Liver (tissue), 8 donors: ENCODE measurements at regions not wholly inside any gene's neighbourhood (a gene's known extent, or its start where the extent isn't known, plus 50 kb on each side); places are given as distances from the start of the nearest gene placed in this dataset.

Experiments
- DNase-seq: peaks from one replicate; pipeline ENCODE4 v3.0.0-alpha.2; 2017; ENCODE audit warnings: low spot score
- H3K27ac ChIP-seq, 2 donors: one replicate each; pipeline ENCODE4 v1.7.0; 2013; ENCODE audit warnings: inconsistent platforms in 2 of 2, low read length in 2 of 2, control low read depth in 1 of 2, low read depth in 1 of 2, mild to moderate bottlenecking in 1 of 2
- H3K27me3 ChIP-seq, 4 donors: one replicate each; pipeline versions ENCODE4 v1.6.1 to v1.7.0; 2013; ENCODE audit warnings: low read length in 3 of 4, inconsistent platforms in 1 of 4, mild to moderate bottlenecking in 1 of 4, moderate library complexity in 1 of 4; ENCODE audit not compliant: control insufficient read depth in 4 of 4, insufficient read depth in 4 of 4
- H3K36me3 ChIP-seq, 4 donors: one replicate each; pipeline versions ENCODE4 v1.6.1 to v1.7.0; 2013; ENCODE audit warnings: low read length in 3 of 4, mild to moderate bottlenecking in 3 of 4, low read depth in 1 of 4, moderate library complexity in 1 of 4; ENCODE audit not compliant: control insufficient read depth in 4 of 4, insufficient read depth in 3 of 4
- H3K4me1 ChIP-seq, 4 donors: one replicate each; pipeline versions ENCODE4 v1.6.1 to v1.7.0; 2013; ENCODE audit warnings: low read length in 3 of 4, mild to moderate bottlenecking in 3 of 4, moderate library complexity in 1 of 4; ENCODE audit not compliant: control insufficient read depth in 4 of 4, insufficient read depth in 4 of 4
- H3K4me3 ChIP-seq, 3 donors: one replicate each; pipeline versions ENCODE4 v1.6.1 to v1.7.0; 2013; ENCODE audit warnings: low read length in 3 of 3, control low read depth in 1 of 3, low read depth in 1 of 3, mild to moderate bottlenecking in 1 of 3
- H3K9ac ChIP-seq, 2 donors: one replicate each; pipeline ENCODE4 v1.7.0; 2013; ENCODE audit warnings: low read length in 2 of 2, mild to moderate bottlenecking in 2 of 2, moderate library complexity in 2 of 2, control low read depth in 1 of 2, low read depth in 1 of 2
- H3K9me3 ChIP-seq, 4 donors: one replicate each; pipeline versions ENCODE4 v1.6.1 to v1.7.0; 2013; ENCODE audit warnings: low read length in 3 of 4; ENCODE audit not compliant: control insufficient read depth in 4 of 4
- ATF3 ChIP-seq: IDR thresholded peaks from 2 replicates; pipeline ENCODE4 v1.6.1; 2016; ENCODE audit warnings: antibody characterized with exemption
- CTCF ChIP-seq: fragments of 150-350 bp; IDR thresholded peaks from 2 replicates; pipeline ENCODE4 v1.5.1; 2017; ENCODE audit warnings: improper control_type of control experiment, low read depth, low read length; ENCODE audit not compliant: missing input control
- EGR1 ChIP-seq, 2 donors: IDR thresholded peaks; 2 replicates each; pipeline ENCODE4 v1.6.1; 2016 to 2018; ENCODE audit warnings: antibody characterized with exemption in 2 of 2, low read depth in 2 of 2
- FOXA1 ChIP-seq: IDR thresholded peaks from 2 replicates; pipeline ENCODE4 v1.6.1; 2016; ENCODE audit warnings: antibody characterized with exemption
- FOXA2 ChIP-seq: IDR thresholded peaks from 2 replicates; pipeline ENCODE4 v1.6.1; 2016; ENCODE audit warnings: antibody characterized with exemption
- GABPA ChIP-seq, 2 donors: IDR thresholded peaks in 1 of 2; conservative IDR thresholded peaks in 1 of 2; 2 replicates each; pipeline ENCODE4 v1.6.1; 2016; ENCODE audit warnings: antibody characterized with exemption in 2 of 2, mild to moderate bottlenecking in 1 of 2, moderate library complexity in 1 of 2
- HNF4A ChIP-seq, 2 donors: conservative IDR thresholded peaks; 2 replicates each; pipeline ENCODE4 v1.6.1; 2016; ENCODE audit warnings: antibody characterized with exemption in 2 of 2, mild to moderate bottlenecking in 2 of 2
- HNF4G ChIP-seq: IDR thresholded peaks from 2 replicates; pipeline ENCODE4 v1.6.1; 2016; ENCODE audit warnings: antibody characterized with exemption
- JUND ChIP-seq, 2 donors: IDR thresholded peaks; 2 replicates each; pipeline ENCODE4 v1.6.1; 2016; ENCODE audit warnings: antibody characterized with exemption in 2 of 2
- NR2F2 ChIP-seq: IDR thresholded peaks from 2 replicates; pipeline ENCODE4 v1.6.1; 2016; ENCODE audit warnings: antibody characterized with exemption
- RAD21 ChIP-seq, 2 donors: IDR thresholded peaks; 2 replicates each; pipeline ENCODE4 v1.6.1; 2016; ENCODE audit warnings: antibody characterized with exemption in 2 of 2, mild to moderate bottlenecking in 2 of 2
- REST ChIP-seq: IDR thresholded peaks from 2 replicates; pipeline ENCODE4 v1.6.1; 2016; ENCODE audit warnings: antibody characterized with exemption, mild to moderate bottlenecking
- RXRA ChIP-seq, 2 donors: IDR thresholded peaks; 2 replicates each; pipeline ENCODE4 v1.6.1; 2017 to 2018; ENCODE audit warnings: antibody characterized with exemption in 2 of 2, mild to moderate bottlenecking in 1 of 2
- SP1 ChIP-seq: IDR thresholded peaks from 2 replicates; pipeline ENCODE4 v1.6.1; 2018; ENCODE audit warnings: antibody characterized with exemption, mild to moderate bottlenecking
- TAF1 ChIP-seq: conservative IDR thresholded peaks from 2 replicates; pipeline ENCODE4 v1.6.1; 2016; ENCODE audit warnings: antibody characterized with exemption, mild to moderate bottlenecking
- YY1 ChIP-seq: IDR thresholded peaks from 2 replicates; pipeline ENCODE4 v1.6.1; 2016; ENCODE audit warnings: antibody characterized with exemption, mild to moderate bottlenecking
- ZBTB33 ChIP-seq: IDR thresholded peaks from 2 replicates; pipeline ENCODE4 v1.6.1; 2016; ENCODE audit warnings: antibody characterized with exemption
- WGBS: extraction: QIAGEN DNeasy Blood & Tissue Kit; methylation state at CpG from one replicate; pipeline ENCODE4 v1.1.7; 2013; 5-methylcytosine and 5-hydroxymethylcytosine counted together
- donor health status: healthy.
- donor health status: healthy.
- donor health status: healthy.
- donor health status: healthy.
- donor health status: healthy.

- no peak for TF ChIP-seq REST
Measured at GRCh38 chr5:118491351-118491750, 497.0 kb downstream of the DTWD2 start (continued).

GRCh38 chr5:118486647-118487225 is 501.6 kb downstream of the DTWD2 start:
- WGBS = 30% methylated on average over 3 of the region's 3 CpGs
- H3K4me3 ChIP-seq = no peak overlapping the region
- H3K36me3 ChIP-seq = no peaks in the 10 kb centered on the region
- no peak for DNase-seq
- no peak overlapping the region for H3K27ac ChIP-seq
- TF ChIP-seq CTCF (no peak), NR2F2 (no peak), GABPA (IDR thresholded peaks at IDR 0.05 in 1 of 2, conservative IDR thresholded peaks at IDR 0.05 in 1 of 2) (no peak), HNF4A (conservative IDR thresholded peaks at IDR 0.05) (no peak), JUND (IDR thresholded peaks at IDR 0.05) (no peak), RXRA (IDR thresholded peaks at IDR 0.05) (no peak), ZBTB33 (no peak), ATF3 (no peak), FOXA1 (no peak), FOXA2 (no peak), SP1 (no peak), TAF1 (no peak), RAD21 (IDR thresholded peaks at IDR 0.05) (no peak), YY1 (no peak), EGR1 (IDR thresholded peaks at IDR 0.05; ENCODE audit: low read depth in 2 of 2) (no peak), REST (no peak), HNF4G (no peak)
- H3K9ac ChIP-seq = no peak overlapping the region
- no peaks in the 10 kb centered on the region for H3K9me3 ChIP-seq
- H3K4me1 ChIP-seq = no peaks in the 10 kb centered on the region
- H3K27me3 ChIP-seq = no peaks in the 10 kb centered on the region
